GM21786 (cell line): ENCODE measurements at regions not wholly inside any gene's neighbourhood (a gene's known extent, or its start where the extent isn't known, plus 50 kb on each side); places are given as distances from the start of the nearest gene placed in this dataset.

Experiments used
- ATAC-seq: cut with Tn5 transposase; IDR thresholded peaks from one replicate; pipeline ENCODE4 v1.9.1; 2021; ENCODE audit not compliant: unreplicated experiment

GRCh38 chr7:52080493-52080892 is 763.9 kb upstream of the COBL start:
- ATAC-seq: no peak

GRCh38 chr7:52079726-52080125 is 763.1 kb upstream of the COBL start:
- ATAC-seq: no peak

GRCh38 chr7:52077571-52077970 is 761.0 kb upstream of the COBL start:
- ATAC-seq: no peak

DNA sequence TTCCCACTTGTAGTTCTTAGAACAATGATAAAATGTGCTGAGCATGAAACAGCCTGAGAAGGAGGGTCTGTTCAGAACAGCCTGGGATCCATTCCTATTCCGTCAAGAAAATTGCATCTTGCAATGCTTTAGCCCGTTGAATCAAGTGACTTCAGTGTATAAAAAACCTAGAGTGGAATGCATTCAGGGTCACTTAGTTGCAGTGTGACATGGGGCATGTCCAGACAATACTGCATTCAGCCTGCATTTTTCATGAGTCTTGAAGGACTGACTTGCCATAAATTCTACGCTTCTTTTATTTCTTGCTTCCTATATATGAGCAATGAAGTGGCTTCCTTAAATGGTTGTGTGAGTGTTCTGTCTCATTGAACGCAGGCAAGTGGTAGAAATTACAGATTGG is 758.3 kb upstream of the COBL start:
- no peak for ATAC-seq

DNA sequence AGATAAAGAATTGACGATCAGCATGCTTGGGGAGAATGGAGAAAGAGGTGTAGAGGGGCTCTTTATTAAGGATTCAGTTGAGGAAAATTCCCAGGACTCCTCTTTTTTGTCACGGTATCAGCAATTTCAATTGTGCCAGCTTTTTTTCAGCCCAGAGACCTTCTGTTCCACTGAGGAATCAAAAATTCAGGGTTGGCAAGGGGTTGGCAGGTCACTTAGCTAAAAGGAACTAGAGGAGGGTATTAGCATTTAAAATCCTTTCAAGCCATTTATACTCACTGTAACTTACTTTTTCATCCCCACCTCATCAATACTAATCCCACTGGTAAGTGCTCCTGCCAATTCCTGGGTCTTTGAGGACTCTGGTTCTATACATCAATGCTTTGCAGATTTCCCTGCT is 757.5 kb upstream of the COBL start:
- ATAC-seq: no peak

DNA sequence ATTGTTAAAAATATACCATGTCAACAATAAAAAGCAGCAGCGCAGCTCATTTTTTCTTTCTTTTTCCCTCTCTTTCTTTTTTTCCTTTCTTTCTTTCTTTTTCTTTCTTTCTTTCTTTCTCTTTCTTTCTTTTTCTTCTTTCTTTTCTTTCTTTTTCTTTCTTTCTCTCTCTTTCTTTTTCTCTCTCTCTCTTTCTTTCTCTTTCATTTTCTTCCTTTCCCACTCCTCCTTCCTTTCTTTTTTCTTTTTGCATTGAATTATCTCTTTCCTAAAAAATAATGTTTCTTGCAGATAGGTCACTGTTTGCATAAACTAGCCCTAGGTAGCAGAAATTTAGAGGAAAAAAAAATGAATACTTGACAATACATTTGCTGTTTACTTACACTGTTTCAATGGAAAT is 755.1 kb upstream of the COBL start:
- no peak for ATAC-seq

DNA sequence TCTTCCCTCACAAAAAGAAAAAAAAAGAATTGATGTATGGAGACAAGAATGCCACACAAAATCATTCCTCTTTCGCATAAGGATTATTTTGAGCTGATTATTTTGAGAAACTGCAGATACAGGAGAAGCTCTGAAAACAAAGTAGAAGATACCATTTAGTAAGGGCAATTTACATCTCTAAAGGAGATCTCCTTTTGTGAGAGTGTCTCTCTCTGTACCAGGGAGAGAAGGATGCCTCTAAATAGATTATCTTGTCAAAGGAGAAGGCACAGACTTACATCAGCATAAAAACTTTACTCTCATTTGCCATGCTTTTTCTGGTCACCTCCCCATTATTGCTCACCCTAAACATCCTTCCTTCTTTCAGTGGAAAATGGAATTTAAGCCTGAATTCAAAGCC is 747.9 kb upstream of the COBL start:
- no peak for ATAC-seq

- ATAC-seq: no peak
Observed at GRCh38 chr7:52061666-52062065, 745.1 kb upstream of the COBL start.

DNA sequence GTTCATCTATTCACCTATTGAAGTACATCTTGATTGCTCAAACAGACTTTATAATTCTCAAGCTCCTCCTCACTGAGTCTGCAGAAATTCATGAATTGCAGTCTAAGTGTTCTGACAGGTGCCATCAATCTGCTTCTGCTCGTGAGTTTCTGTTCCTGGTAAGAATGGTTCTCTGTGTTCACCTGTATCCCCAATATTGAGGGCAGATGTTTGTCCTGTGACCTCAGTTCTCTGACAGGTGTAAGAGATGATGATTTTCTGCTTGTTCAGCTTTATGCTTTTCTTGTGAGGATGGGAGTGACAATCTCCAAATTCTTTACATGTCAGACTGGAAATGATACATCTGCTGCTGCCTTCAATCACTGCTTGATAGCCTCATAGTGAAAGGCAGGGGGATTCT is 736.9 kb upstream of the COBL start:
- ATAC-seq: no peak

DNA sequence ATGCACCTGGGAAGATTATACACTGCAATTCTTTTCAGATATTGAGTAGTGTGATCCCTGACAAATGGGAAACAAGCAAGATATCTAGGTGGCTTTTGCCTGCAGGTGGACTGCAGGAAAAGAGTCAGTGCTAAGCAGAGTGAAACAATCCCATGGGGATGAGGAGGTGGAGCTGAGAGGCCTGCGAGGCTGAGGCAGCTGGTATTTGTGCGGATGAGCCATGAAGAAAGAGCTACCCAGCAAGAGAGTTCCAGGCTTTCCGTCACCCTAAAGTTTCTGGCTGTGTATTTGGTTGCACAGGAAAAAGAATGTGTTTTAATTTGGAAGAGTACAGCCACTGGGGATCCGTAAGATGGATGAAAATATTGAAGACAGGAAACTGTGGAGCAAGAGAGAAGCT is 714.1 kb upstream of the COBL start:
- ATAC-seq: no peak

- no peak for ATAC-seq
Observed at GRCh38 chr7:52026140-52026539, 709.5 kb upstream of the COBL start.

GRCh38 chr7:52021343-52021742 is 704.7 kb upstream of the COBL start:
- ATAC-seq: no peak

GRCh38 chr7:52018680-52019054 is 702.1 kb upstream of the COBL start:
- no peak for ATAC-seq

GRCh38 chr7:52017802-52018679 is 701.4 kb upstream of the COBL start:
- ATAC-seq: peak; percentile 69

- no peak for ATAC-seq
Observed at GRCh38 chr7:52009181-52009580, 692.6 kb upstream of the COBL start.

- no peak for ATAC-seq
Observed at GRCh38 chr7:52006674-52007073, 690.1 kb upstream of the COBL start.

GRCh38 chr7:52005613-52006012 is 689.0 kb upstream of the COBL start:
- ATAC-seq: no peak

DNA sequence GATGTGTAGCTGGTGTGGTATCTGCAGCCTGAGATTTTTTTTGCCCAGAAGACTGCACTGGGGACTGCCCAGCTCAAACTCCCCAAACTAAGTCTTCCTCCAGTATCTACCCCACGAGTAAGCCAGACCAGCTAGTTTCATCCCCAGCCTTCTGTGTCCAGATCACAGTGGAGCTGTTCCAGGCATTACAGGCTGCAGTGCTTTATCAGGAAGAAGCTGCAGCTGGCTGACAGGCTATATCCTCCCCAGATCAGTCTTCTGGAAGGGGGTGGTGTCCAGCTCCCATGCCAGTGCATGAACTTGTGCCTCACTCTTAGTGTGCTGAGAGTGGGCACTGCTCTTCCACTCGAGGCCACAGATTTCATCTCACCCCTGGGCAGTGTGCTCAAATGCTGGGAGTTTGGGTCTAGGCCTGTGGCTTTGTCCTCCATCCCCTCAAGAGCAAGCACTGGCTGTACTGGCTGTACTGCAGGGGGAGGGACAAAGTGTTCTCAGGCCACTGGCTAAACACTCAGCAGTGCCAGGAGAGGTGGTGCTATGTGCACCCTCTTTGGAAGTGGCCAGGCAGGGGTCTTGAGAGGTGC is 679.1 kb upstream of the COBL start:
- no peak for ATAC-seq

DNA sequence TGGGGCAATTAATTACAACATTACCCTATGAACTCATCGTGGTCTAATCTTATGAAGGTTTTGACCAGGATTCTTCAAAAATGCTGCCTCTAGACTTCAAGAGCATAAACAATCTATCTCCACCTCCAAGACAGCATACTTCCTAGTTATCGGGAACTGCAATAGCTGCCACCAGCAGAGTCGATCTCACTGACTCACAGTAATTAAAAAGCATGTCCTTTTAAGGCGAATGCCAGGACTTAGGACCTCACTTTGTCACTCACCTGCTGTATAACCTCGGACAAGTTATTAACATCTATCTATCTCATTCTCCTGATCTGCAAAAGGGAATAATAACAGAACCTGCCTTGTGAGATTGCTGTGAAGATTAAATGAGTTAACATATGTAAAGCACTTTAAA is 666.0 kb upstream of the COBL start:
- ATAC-seq: no peak

- ATAC-seq: no peak
Observed at GRCh38 chr7:51980812-51981211, 664.2 kb upstream of the COBL start.

GRCh38 chr7:51980313-51980712 is 663.7 kb upstream of the COBL start:
- ATAC-seq: no peak

GRCh38 chr7:51977913-51978312 is 661.3 kb upstream of the COBL start:
- ATAC-seq: no peak

DNA sequence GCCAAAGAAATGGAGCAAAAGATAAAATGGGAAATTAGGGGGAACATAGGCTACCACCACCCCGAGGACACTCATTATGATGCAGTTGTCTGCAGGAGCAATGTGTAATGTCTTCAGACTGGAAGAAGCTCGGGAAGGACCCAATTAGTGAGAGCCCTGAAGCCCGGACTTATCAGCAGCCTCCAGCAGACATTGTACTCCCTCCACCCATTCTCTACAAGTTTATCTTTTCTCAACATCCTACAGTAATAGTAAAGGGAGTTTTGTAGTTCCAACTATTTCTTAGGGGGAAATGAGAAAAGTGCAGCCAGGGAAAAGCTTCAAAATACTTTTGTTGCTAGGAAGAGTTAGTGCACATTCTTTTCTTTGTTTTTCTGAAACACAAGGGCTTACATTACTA is 657.3 kb upstream of the COBL start:
- no peak for ATAC-seq
